GM20431 (cell line): ENCODE measurements at regions not wholly inside any gene's neighbourhood (a gene's known extent, or its start where the extent isn't known, plus 50 kb on each side); places are given as distances from the start of the nearest gene placed in this dataset.
"Not testable (repeated sequence)": the region's sequence is repeated elsewhere in the genome, so short reads cannot be mapped to it uniquely, and the experiment has no call there.

Source experiments
- in situ Hi-C: fragments of 300-500 bp; cut with MseI, MboI; formaldehyde crosslinking; loops from one replicate; pipeline ENCODE4 v1.15.0; 2020; ENCODE audit warnings: low sequenced_read_pairs; ENCODE audit not compliant: unreplicated experiment

DNA sequence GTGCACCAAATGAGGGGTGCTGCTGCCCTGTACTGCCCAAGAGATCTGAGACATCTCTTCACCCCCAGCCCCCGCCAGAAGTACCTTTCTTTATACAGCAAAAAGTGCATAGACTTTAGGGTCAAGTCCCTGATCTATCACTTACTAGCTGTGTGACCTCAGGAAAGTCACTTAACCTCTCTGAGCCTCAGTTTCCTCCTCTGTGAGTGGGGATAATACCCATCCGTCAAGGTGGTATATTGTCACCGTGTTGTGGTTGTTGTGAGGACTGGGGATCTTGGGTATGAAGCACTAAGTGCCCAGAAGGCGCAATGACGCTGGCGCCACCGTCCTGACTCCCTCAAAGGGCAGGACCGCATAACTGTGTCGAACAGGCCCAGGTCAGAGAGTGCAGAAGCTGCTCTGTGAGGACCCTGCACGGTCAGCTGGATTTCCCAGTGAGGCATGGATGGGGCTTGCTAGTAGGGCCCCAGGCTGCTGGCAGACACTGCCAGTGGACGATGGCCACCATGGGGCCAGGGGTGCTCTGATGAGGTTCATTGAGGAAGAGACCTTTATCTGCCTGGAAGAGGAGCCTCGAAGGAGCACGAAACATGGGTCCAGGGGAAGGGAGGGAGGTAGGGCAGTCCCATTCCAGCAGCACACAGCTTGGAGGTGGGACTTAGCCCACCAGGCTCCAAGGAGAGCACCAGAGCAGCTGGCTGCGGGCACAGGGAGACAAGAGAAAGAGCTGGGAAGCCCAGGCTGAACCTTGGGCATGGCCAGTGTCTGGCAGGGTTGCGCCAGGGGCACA is 61.8 kb upstream of the LAPTM4A start:
- in situ Hi-C loops: no loop called here

DNA sequence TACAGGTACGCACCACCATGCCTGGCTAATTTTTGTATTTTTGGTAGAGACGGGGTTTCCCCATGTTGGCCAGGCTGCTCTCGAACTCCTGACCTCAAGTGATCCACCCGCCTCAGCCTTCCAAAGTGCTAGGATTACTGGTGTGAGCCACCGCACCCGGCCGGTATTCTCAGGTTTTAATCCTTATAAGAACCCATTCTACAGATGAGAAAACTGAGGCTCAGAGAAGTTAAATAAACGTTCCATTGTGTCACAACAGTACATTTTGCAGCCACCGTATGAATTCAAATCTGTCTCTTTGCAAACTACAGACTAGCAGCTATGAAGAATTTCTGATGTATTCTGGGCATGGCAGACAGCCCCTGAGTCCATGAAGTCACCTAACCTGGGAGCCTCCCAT is 60.9 kb upstream of the LAPTM4A start:
- in situ Hi-C loops: not testable (repeated sequence)

GRCh38 chr2:20111311-20112131 is 60.1 kb upstream of the LAPTM4A start:
- in situ Hi-C loops: no loop called here

DNA sequence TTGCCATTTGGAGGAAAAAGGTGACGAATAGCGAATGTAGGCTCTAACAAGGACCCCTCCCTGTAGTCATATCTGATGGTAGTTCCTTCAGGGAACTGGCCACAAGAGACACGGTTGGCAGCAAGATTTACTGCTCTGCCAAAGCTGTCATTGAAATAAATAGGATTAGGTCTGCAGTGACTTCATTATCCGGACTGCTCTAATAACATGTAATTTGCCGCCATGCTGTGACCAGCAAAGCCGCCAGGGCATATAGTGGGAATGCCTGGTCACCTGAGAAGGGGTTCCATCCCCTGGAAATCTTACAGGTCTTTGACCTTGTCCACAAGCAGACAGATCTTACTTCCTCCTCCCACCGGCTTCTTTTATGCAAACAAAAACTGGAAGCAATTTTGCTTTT is 59.4 kb upstream of the LAPTM4A start:
- in situ Hi-C loops: no loop called here

GRCh38 chr2:20110383-20110782 is 59.0 kb upstream of the LAPTM4A start:
- in situ Hi-C loops: no loop called here

GRCh38 chr2:20108655-20109396 is 57.4 kb upstream of the LAPTM4A start:
- in situ Hi-C loops: no loop called here

GRCh38 chr2:20107776-20108175 is 56.3 kb upstream of the LAPTM4A start:
- in situ Hi-C loops: no loop called here

DNA sequence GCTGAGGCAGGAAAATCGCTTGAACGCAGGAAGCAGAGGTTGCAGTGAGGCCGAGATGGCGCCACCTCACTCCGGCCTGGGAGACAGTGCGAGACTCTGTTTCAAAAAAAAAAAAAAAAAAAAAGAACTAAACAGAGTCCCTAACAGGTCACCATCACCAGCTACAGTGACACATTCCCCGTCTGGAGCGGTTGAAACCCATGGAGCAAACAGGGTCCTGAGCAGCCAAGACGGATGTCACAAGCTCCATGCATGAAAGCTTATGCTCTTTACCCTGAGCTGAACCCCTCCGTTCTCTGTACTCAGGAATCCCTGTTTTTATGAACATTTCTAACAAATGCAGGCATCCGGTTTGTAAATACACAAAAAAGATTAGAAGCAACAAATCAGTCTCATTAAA is 55.9 kb upstream of the LAPTM4A start:
- in situ Hi-C loops: no loop called here

DNA sequence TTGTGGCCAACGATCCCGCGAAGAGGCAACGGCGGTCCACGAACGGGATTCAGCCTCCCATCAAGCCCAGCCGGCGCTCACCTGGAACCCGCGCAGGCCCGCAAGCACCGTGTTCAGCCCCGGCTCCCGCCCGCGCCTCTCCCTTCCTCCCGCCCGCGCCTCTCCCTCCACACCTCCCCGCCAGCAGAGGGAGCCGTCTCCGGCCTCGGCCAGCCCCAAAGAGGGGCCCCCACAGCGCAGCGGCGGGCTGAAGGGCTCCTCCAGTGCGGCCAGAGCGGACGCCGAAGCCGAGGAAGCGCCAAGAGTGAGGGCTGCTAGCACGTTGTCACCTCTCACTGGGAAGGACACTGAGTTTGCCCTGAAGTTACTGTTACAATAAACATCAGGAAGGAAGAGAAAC is 55.3 kb upstream of the LAPTM4A start:
- in situ Hi-C loops: no loop called here

- in situ Hi-C loops: no loop called here
These were observed 53.6 kb upstream of the LAPTM4A start for GRCh38 chr2:20104900-20105545.

GRCh38 chr2:20103530-20103929 is 52.1 kb upstream of the LAPTM4A start:
- in situ Hi-C loops: no loop called here
